ENCODE measurements at regions not wholly inside any gene's neighbourhood (a gene's known extent, or its start where the extent isn't known, plus 50 kb on each side); places are given as distances from the start of the nearest gene placed in this dataset.
"Not testable (repeated sequence)": the region's sequence is repeated elsewhere in the genome, so short reads cannot be mapped to it uniquely, and the experiment has no call there.

GRCh38 chr3:81363816-81364215 lies 397.6 kb downstream of the GBE1 start:
- no peak for DNase-seq

- no peak for DNase-seq
Measured at GRCh38 chr3:81354119-81354518, 407.3 kb downstream of the GBE1 start.

GRCh38 chr3:81352867-81353266 lies 408.6 kb downstream of the GBE1 start:
- DNase-seq: peak in 1 of 2 experiments; percentile 46

GRCh38 chr3:81349816-81350340 lies 411.6 kb downstream of the GBE1 start:
- DNase-seq: peak; percentile 5 to 39

- DNase-seq: no peak
Measured at GRCh38 chr3:81339040-81339845, 422.2 kb downstream of the GBE1 start.

- no peak for DNase-seq
Measured at GRCh38 chr3:81336470-81336869, 425.0 kb downstream of the GBE1 start.

- not testable (repeated sequence) for DNase-seq
Measured at GRCh38 chr3:81329835-81330234, 431.6 kb downstream of the GBE1 start.

GRCh38 chr3:81326245-81326644 lies 435.2 kb downstream of the GBE1 start:
- no peak for DNase-seq

- no peak for DNase-seq
Measured at GRCh38 chr3:81320862-81321261, 440.6 kb downstream of the GBE1 start.

GRCh38 chr3:81315030-81315429 lies 446.4 kb downstream of the GBE1 start:
- no peak for DNase-seq

GRCh38 chr3:81311321-81311720 lies 450.1 kb downstream of the GBE1 start:
- DNase-seq: no peak

- DNase-seq: no peak
Measured at GRCh38 chr3:81308306-81308705, 453.1 kb downstream of the GBE1 start.

- DNase-seq: no peak
Measured at GRCh38 chr3:81307221-81307620, 454.2 kb downstream of the GBE1 start.

- DNase-seq: no peak
Measured at GRCh38 chr3:81303321-81303720, 458.1 kb downstream of the GBE1 start.

- peak; percentile 1 to 56 for DNase-seq
Measured at GRCh38 chr3:81302045-81302444, 459.4 kb downstream of the GBE1 start.

- no peak for DNase-seq
Measured at GRCh38 chr3:81301230-81301629, 460.2 kb downstream of the GBE1 start.

- no peak for DNase-seq
Measured at GRCh38 chr3:81300324-81300927, 461.0 kb downstream of the GBE1 start.

- DNase-seq: no peak
Measured at GRCh38 chr3:81299481-81299880, 462.0 kb downstream of the GBE1 start.

GRCh38 chr3:81295906-81296577 lies 465.4 kb downstream of the GBE1 start:
- DNase-seq: no peak

GRCh38 chr3:81293156-81293555 lies 468.3 kb downstream of the GBE1 start:
- DNase-seq: no peak

GRCh38 chr3:81291586-81291985 lies 469.9 kb downstream of the GBE1 start:
- no peak for DNase-seq

- DNase-seq: no peak
Measured at GRCh38 chr3:81289676-81290075, 471.8 kb downstream of the GBE1 start.

GRCh38 chr3:81279481-81280379 lies 481.7 kb downstream of the GBE1 start:
- DNase-seq: no peak
